SK-N-MC (cell line): ENCODE measurements at regions not wholly inside any gene's neighbourhood (a gene's known extent, or its start where the extent isn't known, plus 50 kb on each side); places are given as distances from the start of the nearest gene placed in this dataset.

ENCODE experiments used
- EZH2 ChIP-seq: fragments of 200-600 bp; sonication (generic); IDR thresholded peaks from one replicate; pipeline ENCODE4 v1.6.1; 2017; ENCODE audit warnings: antibody characterized with exemption
- POLR2AphosphoS5 ChIP-seq: IDR thresholded peaks from 2 replicates; pipeline ENCODE4 v1.6.1; 2012; ENCODE audit warnings: mild to moderate bottlenecking, low read depth, low read length, borderline replicate concordance

DNA sequence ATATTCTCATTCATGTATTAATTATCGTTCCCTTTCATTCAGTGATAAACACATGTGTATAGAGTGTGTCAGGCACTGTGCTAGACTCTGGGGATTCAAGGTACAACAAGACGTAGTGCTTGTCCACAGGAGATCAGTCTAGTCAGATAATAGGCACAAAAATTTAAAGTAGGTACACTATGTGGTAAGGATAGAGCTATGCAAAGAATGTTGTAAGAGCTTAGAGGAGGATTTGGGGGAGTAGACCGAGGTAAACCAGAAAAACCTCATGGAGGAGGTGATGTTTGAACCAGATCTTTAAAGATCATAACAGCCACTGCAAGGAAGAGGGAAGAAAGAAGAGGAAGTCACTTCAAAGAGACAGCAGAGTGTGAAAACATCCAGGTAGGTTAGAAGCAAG, 256.9 kb upstream of the DDX18 start:
- TF ChIP-seq POLR2AphosphoS5, result no peak
- no peak for TF ChIP-seq EZH2
